G401 (cell line): ENCODE measurements at regions not wholly inside any gene's neighbourhood (a gene's known extent, or its start where the extent isn't known, plus 50 kb on each side); places are given as distances from the start of the nearest gene placed in this dataset.

Source experiments
- DNase-seq: peaks from one replicate; pipeline ENCODE4 v3.0.0-alpha.2; 2015; ENCODE audit warnings: low spot score
- in situ Hi-C: cut with HindIII; loops from 2 replicates; pipeline ENCODE4 v1.10.0; 2016; ENCODE audit warnings: low sequenced_read_pairs, mixed read lengths

- in situ Hi-C loops, result no loop called here
- DNase-seq, result no peak
Measured at GRCh38 chr14:65864549-65864948, 452.0 kb downstream of the FUT8 start.

- in situ Hi-C loops, result no loop called here
- no peak for DNase-seq
Measured at GRCh38 chr14:65864984-65865383, 452.5 kb downstream of the FUT8 start.

DNA sequence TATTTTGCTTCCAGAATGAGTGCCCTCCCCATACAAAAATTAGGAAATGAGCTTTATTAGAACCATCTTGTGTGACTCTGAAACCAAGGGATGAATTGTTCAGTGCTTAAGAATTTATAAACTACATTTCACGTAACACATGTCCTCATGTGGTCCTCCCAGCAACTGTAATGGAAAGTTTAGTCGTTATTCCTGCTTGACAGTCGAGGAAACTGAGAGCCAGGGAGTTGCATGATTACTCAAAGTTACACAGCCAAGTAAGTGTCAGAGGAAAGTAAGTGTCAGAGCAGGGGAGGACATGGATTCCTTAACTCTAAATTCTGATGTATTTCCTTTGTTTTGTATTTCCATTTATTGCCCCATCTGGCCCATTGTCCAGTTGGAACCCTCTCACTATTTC, 453.9 kb downstream of the FUT8 start:
- DNase-seq, result no peak
- in situ Hi-C loops, result no loop called here

DNA sequence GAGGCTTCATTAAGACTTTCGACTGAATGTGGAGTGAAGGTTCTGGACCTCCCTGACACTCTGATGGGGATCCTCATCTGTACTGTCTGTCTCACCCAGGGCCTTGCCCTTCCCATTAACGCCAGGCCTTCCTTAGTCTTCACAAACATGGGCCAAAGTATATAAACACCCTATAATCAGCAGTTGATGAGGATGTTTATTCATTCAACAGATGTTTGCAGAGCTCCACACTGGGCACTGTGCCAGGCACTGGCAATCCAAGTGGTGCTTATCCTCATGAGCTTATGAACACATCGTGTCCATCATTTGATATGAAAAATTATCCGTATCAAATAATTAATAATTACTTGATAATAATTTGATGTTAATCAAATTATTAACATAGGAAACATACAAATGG, 454.4 kb downstream of the FUT8 start:
- in situ Hi-C loops, result no loop called here
- DNase-seq, result no peak

DNA sequence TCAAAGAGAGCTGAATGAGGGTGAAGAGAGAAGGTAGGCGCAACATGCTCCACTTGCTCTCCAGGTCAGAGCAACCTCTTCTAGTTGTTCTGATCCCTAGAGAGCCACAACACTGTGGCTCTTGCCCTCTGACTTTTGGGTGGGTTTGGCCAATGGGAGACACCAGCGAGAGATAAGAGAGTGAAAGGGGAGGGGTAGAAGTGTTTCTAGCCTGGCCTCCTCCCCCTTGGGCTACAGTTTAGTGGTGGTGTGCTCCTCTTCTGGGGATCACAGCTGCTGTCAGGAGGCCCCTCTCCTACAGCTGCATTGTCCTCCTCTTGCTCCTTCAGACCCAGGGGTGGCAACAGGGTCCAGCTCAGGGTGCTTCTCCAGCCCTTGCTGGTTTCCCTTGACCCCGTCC, 454.8 kb downstream of the FUT8 start:
- no peak for DNase-seq
- in situ Hi-C loops, result no loop called here

GRCh38 chr14:65872536-65872935, 460.0 kb downstream of the FUT8 start:
- in situ Hi-C loops, result no loop called here
- no peak for DNase-seq

- in situ Hi-C loops, result no loop called here
- DNase-seq, result no peak
Measured at GRCh38 chr14:65877166-65877565, 464.6 kb downstream of the FUT8 start.

DNA sequence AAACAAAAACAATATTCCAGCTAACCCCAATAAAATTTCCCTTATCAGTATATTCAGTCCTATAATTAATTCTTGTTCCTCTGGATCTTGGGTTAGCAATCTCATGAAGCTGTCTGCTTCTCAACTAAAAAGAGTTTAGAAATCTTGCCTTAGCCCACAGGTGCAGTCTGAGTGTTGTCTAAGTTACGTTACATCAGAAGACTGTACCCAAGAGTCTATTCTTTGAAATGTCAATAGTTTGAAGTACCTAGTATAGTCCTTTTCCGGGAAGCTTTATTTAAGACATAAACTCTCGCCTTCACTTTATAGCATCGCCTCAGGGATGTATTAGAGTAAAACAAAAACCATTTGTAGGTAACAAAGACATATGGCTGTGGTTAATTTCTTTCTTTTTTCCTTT, 465.1 kb downstream of the FUT8 start:
- in situ Hi-C loops, result no loop called here

GRCh38 chr14:65878586-65878985, 466.1 kb downstream of the FUT8 start:
- no peak for DNase-seq
- in situ Hi-C loops, result no loop called here

More for the DNA sequence above, 465.1 kb downstream of the FUT8 start:
- no peak for DNase-seq

GRCh38 chr14:65879248-65880009, 466.9 kb downstream of the FUT8 start:
- in situ Hi-C loops, result no loop called here
- no peak for DNase-seq

GRCh38 chr14:65880507-65880906, 468.0 kb downstream of the FUT8 start:
- DNase-seq, result no peak
- in situ Hi-C loops, result no loop called here

GRCh38 chr14:65881642-65882041, 469.1 kb downstream of the FUT8 start:
- no peak for DNase-seq
- in situ Hi-C loops, result no loop called here

DNA sequence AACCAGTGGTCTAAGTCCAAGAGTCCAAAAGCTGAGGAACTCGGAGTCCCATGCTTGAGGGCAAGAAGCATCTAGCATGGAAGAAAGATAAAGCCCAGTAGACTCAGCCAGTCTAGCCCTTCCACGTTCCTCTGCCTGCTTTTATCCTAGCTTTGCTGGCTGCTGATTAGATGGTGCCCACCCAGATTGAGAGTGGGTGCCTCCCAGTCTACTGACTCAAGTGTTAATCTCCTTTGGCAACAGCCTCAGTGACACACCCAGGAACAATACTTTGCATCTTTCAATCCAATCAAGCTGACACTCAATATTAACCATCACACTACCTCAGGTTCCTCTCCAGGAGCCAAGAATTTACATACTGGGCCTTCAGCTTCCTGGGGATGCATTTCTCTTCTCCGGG, 476.1 kb downstream of the FUT8 start:
- in situ Hi-C loops, result no loop called here
- no peak for DNase-seq

DNA sequence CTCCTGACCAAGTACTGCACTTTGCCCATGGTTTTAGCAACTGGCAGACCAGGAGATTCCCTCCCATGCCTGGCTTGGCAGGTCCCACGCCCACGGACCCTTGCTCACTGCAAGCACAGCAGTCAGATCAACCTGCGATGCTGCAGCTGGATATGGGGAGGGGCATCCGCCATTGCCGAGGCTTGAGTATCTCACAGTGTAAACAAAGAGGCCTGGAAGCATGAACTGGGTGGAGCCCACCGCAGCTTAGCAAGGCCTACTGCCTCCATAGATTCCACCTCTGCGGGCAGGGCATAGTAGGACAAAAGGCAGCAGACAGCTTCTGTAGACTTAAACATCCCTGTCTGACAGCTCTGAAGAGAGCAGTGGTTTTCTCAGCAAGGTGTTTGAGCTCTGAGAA, 479.8 kb downstream of the FUT8 start:
- in situ Hi-C loops, result no loop called here
- DNase-seq, result no peak

DNA sequence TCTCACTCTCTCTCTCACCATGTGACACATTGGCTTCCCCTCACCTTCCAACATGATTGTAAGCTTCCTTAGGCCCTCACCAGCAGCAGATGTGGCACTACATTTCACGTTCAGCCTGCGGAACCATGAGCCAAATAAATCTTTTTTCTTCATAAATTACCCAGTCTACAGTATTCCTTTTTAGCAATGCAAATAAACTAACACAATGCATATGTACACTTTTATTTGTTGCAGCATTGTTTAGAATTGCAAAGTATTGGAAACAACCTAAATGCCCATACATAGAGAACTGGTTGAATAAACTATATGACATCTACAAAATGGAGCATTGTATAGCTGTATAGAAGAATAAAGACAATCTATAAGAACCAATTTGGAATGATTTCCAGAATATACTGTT, 487.6 kb downstream of the FUT8 start:
- in situ Hi-C loops, result no loop called here
- DNase-seq, result no peak

DNA sequence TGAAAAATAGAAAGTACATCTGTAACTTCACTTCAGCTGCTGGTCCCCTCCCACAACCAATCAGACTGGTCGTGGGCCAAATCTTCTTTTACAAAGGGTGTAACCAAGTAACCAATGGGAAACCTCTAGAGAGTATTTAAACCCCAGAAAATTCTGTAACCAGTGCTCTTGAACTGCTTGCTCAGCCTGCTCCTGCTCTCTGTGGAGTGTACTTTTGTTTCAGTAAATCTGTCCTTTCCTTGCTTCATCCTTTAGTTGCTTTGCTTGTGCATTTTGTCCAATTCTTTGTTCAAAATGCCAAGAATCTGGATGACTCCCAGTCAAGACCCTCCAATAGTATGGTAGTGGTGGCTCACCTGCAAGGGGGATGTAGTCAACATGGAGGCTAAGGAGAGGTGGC, 489.1 kb downstream of the FUT8 start:
- in situ Hi-C loops, result no loop called here
- no peak for DNase-seq

DNA sequence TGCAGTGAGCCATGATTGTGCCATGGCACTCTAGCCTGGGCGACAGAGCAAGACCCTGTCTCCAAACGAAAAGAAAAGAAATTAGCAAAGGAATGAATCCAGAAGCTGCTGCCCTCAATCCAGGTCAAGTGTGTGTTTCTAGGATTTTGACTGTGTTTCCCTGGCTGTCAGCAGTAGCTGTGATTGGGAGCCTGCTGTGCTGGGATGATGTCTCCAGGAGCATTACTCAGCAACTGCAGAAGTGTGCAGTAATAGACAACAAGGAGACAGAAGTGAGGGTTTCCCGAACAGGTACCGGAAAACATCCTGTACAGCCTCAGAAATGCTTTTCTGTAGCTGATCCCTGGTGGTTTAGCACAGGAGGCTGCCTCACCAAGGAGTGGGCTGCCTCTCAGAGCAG, 492.5 kb downstream of the FUT8 start:
- peak; percentile 27 for DNase-seq
- in situ Hi-C loops, result no loop called here

GRCh38 chr14:65906344-65906743, 493.8 kb downstream of the FUT8 start:
- DNase-seq, result no peak
- in situ Hi-C loops, result no loop called here

GRCh38 chr14:65906948-65907347, 494.4 kb downstream of the FUT8 start:
- DNase-seq, result no peak
- in situ Hi-C loops, result no loop called here

- in situ Hi-C loops, result no loop called here
- peak; percentile 71 for DNase-seq
Measured at GRCh38 chr14:65910108-65910786, 497.7 kb downstream of the FUT8 start.

DNA sequence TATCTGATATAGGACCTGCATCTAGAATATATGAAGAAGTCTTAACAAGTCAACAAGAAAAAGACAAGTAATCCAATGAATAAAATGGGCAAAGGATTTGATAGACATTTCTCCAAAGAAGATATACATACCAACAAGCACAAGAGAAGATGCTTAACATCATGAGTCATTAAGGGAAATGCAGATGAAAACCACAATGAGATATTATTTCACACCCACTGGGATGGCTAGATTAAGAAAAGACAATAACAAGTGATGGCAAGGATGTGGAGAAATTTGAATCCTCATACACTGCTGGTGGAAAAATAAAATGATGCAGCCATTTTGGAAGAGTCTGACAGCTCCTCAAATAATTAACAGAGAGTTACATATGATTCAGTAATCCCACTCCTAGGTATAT, 502.6 kb downstream of the FUT8 start:
- no peak for DNase-seq

More for the DNA sequence above, 502.6 kb downstream of the FUT8 start:
- in situ Hi-C loops, result no loop called here
